CD4-positive, alpha-beta T cell (primary cell): ENCODE measurements at regions not wholly inside any gene's neighbourhood (a gene's known extent, or its start where the extent isn't known, plus 50 kb on each side); places are given as distances from the start of the nearest gene placed in this dataset.

Source experiments
- ATAC-seq: fragments of 200-7000 bp; cut with Tn5 transposase; one replicate; pipeline ENCODE4 v1.10.0; 2022; ENCODE audit warnings: mild to moderate bottlenecking; ENCODE audit not compliant: poor library complexity
- CTCF ChIA-PET: fragments of 350-600 bp; sonication (Branson Sonifier 250); formaldehyde crosslinking; loops from one replicate; lab custom pipeline; 2021; ENCODE audit warnings: antibody characterized with exemption, inconsistent platforms; lab: Charles Lee
- POLR2A ChIA-PET: fragments of 350-600 bp; sonication (Branson Sonifier 250); formaldehyde crosslinking; loops from one replicate; lab custom pipeline; 2021; ENCODE audit warnings: antibody characterized with exemption, inconsistent platforms; lab: Charles Lee
- DNase-seq, 14 experiments: peaks; one replicate each; pipeline ENCODE4 v3.0.0-alpha.2; 2013 to 2020; ENCODE audit warnings: mixed read lengths in 2 of 14
- H3K27ac ChIP-seq, 2 donors: one replicate each; pipeline versions ENCODE4 v1.5.1 to v1.7.0; 2013; ENCODE audit warnings: low read length in 2 of 2, low read depth in 1 of 2, mild to moderate bottlenecking in 1 of 2
- H3K27me3 ChIP-seq, 2 experiments: 1 replicate in 1 of 2; 2 replicates in 1 of 2; pipeline versions ENCODE4 v1.6.1 to v1.7.0; 2013; ENCODE audit warnings: low read length in 2 of 2, control low read depth in 1 of 2, mild to moderate bottlenecking in 1 of 2, moderate library complexity in 1 of 2; ENCODE audit not compliant: insufficient read depth in 2 of 2, control insufficient read depth in 1 of 2
- H3K36me3 ChIP-seq: one replicate; pipeline ENCODE4 v1.6.1; 2013; ENCODE audit warnings: low read length, control low read depth; ENCODE audit not compliant: insufficient read depth
- H3K4me1 ChIP-seq: one replicate; pipeline ENCODE4 v1.6.1; 2013; ENCODE audit warnings: low read length, control low read depth; ENCODE audit not compliant: insufficient read depth
- H3K4me3 ChIP-seq: one replicate; pipeline ENCODE4 v1.5.1; 2013; ENCODE audit warnings: mild to moderate bottlenecking, low read length, moderate library complexity
- H3K9me3 ChIP-seq, 2 experiments: 1 replicate in 1 of 2; 2 replicates in 1 of 2; pipeline versions ENCODE4 v1.6.1 to v1.7.0; 2013; ENCODE audit warnings: low read length in 2 of 2, mild to moderate bottlenecking in 2 of 2, control low read depth in 1 of 2, moderate library complexity in 1 of 2; ENCODE audit not compliant: control insufficient read depth in 1 of 2, insufficient read depth in 1 of 2
- H3K27ac Mint-ChIP-seq: one replicate; pipeline ENCODE4 v1.8.0; 2020; ENCODE audit warnings: mixed read lengths
- H3K27me3 Mint-ChIP-seq: one replicate; pipeline ENCODE4 v1.8.0; 2021; ENCODE audit warnings: mixed read lengths
- H3K36me3 Mint-ChIP-seq: one replicate; pipeline ENCODE4 v1.8.0; 2021; ENCODE audit warnings: low read depth, mixed read lengths
- H3K4me1 Mint-ChIP-seq: one replicate; pipeline ENCODE4 v1.8.0; 2021; ENCODE audit warnings: low read depth, mixed read lengths
- H3K4me3 Mint-ChIP-seq: one replicate; pipeline ENCODE4 v1.8.0; 2020; ENCODE audit warnings: mild to moderate bottlenecking, mixed read lengths
- H3K9me3 Mint-ChIP-seq: one replicate; pipeline ENCODE4 v1.8.0; 2020; ENCODE audit warnings: mixed read lengths
- CTCF ChIP-seq: fragments of 200-600 bp; IDR thresholded peaks from one replicate; pipeline ENCODE4 v1.8.0; 2022; ENCODE audit warnings: antibody characterized with exemption, mild to moderate bottlenecking
- intact Hi-C, 2 experiments: fragments of 100-400 bp; cut with DNase I in 1 of 2; cut with micrococcal nuclease in 1 of 2; formaldehyde crosslinking; loops; one replicate each; pipeline versions ENCODE4 v1.15.1 to v1.9.0; 2023 to 2025; cut with DNase I, micrococcal nuclease

GRCh38 chr9:88819476-88819875 lies 171.8 kb upstream of the S1PR3 start:
- ATAC-seq (no peak), DNase-seq (no peak)
- Mint-ChIP-seq H3K4me1 (no peaks in the 10 kb centered on the region), H3K27me3 (peaks cover 36% of the 10 kb centered on the region), H3K27ac (no peak overlapping the region), H3K4me3 (no peak overlapping the region), H3K36me3 (no peaks in the 10 kb centered on the region), H3K9me3 (no peaks in the 10 kb centered on the region)
- Histone ChIP-seq H3K9me3 (peaks cover 0 to 8% of the 10 kb centered on the region in 2 experiments), H3K27me3 (peaks cover 6 to 13% of the 10 kb centered on the region in 2 experiments), H3K4me3 (no peak overlapping the region), H3K27ac (no peak overlapping the region), H3K4me1 (no peaks in the 10 kb centered on the region), H3K36me3 (no peaks in the 10 kb centered on the region)
- POLR2A ChIA-PET, result no interaction called here
- no peak for TF ChIP-seq CTCF
- intact Hi-C loops, result no loop called here
- CTCF ChIA-PET, result no interaction called here

- Histone ChIP-seq H3K4me3 (no peak overlapping the region), H3K27me3 (peaks cover 6 to 12% of the 10 kb centered on the region in 2 experiments), H3K36me3 (no peaks in the 10 kb centered on the region), H3K27ac (no peak overlapping the region), H3K9me3 (peaks cover 0 to 8% of the 10 kb centered on the region in 2 experiments), H3K4me1 (no peaks in the 10 kb centered on the region)
- no peak overlapping the region for H3K4me3 Mint-ChIP-seq
- no peak overlapping the region for H3K27ac Mint-ChIP-seq
- TF ChIP-seq CTCF, result no peak
- ChIA-PET CTCF (no interaction called here), POLR2A (no interaction called here)
- intact Hi-C loops, result no loop called here
- DNase-seq (no peak), ATAC-seq (no peak)
- H3K9me3 Mint-ChIP-seq, result no peaks in the 10 kb centered on the region
- H3K36me3 Mint-ChIP-seq, result no peaks in the 10 kb centered on the region
- H3K4me1 Mint-ChIP-seq, result no peaks in the 10 kb centered on the region
- H3K27me3 Mint-ChIP-seq, result peaks cover 36% of the 10 kb centered on the region
Measured at GRCh38 chr9:88820055-88820454, 171.2 kb upstream of the S1PR3 start.

GRCh38 chr9:88821033-88821745 lies 170.1 kb upstream of the S1PR3 start:
- CTCF ChIA-PET, result no interaction called here
- no peak overlapping the region for H3K27ac ChIP-seq
- H3K9me3 ChIP-seq, result peaks cover 0 to 8% of the 10 kb centered on the region in 2 experiments
- Mint-ChIP-seq H3K36me3 (no peaks in the 10 kb centered on the region), H3K4me1 (no peaks in the 10 kb centered on the region), H3K4me3 (no peak overlapping the region), H3K9me3 (no peaks in the 10 kb centered on the region), H3K27me3 (peaks cover 39% of the 10 kb centered on the region), H3K27ac (no peak overlapping the region)
- POLR2A ChIA-PET, result no interaction called here
- H3K4me3 ChIP-seq, result no peak overlapping the region
- intact Hi-C loops, result no loop called here
- no peaks in the 10 kb centered on the region for H3K4me1 ChIP-seq
- no peak for ATAC-seq
- no peak for TF ChIP-seq CTCF
- no peak for DNase-seq
- H3K36me3 ChIP-seq, result no peaks in the 10 kb centered on the region
- H3K27me3 ChIP-seq, result peaks cover 16 to 18% of the 10 kb centered on the region in 2 experiments
